ENCODE measurements at regions not wholly inside any gene's neighbourhood (a gene's known extent, or its start where the extent isn't known, plus 50 kb on each side); places are given as distances from the start of the nearest gene placed in this dataset.
"Not testable (repeated sequence)": the region's sequence is repeated elsewhere in the genome, so short reads cannot be mapped to it uniquely, and the experiment has no call there.

GRCh38 chr2:95734976-95735890, 143.4 kb downstream of the TRIM43 start:
- Histone ChIP-seq H3F3A (ENCODE audit: insufficient read depth, low read length) (no peaks in the 10 kb centered on the region), H3K4me2 (ENCODE audit: low read length) (no peak overlapping the region), H3K27me3 (ENCODE audit: insufficient read depth, low read length) (no peaks in the 10 kb centered on the region), H2AFZ (ENCODE audit: low read length) (no peak overlapping the region), H3K4me3 (ENCODE audit: low read depth, low read length, poor library complexity, severe bottlenecking) (no peak overlapping the region), H3K79me2 (ENCODE audit: insufficient read depth, low read length) (no peaks in the 10 kb centered on the region), H3K9ac (ENCODE audit: low read length) (no peak overlapping the region), H3K9me2 (ENCODE audit: low read depth, low read length) (no peaks in the 10 kb centered on the region), H3K4me1 (ENCODE audit: insufficient read depth, low read length, severe bottlenecking) (no peaks in the 10 kb centered on the region), H4K20me1 (ENCODE audit: insufficient read depth, low read length) (no peaks in the 10 kb centered on the region), H3K9me3 (ENCODE audit: low read length) (no peaks in the 10 kb centered on the region), H3K27ac (ENCODE audit: low read depth, low read length, poor library complexity, severe bottlenecking) (no peak overlapping the region), H3K36me3 (ENCODE audit: insufficient read depth, low read length) (no peaks in the 10 kb centered on the region)
- TF ChIP-seq, protein P1, sequence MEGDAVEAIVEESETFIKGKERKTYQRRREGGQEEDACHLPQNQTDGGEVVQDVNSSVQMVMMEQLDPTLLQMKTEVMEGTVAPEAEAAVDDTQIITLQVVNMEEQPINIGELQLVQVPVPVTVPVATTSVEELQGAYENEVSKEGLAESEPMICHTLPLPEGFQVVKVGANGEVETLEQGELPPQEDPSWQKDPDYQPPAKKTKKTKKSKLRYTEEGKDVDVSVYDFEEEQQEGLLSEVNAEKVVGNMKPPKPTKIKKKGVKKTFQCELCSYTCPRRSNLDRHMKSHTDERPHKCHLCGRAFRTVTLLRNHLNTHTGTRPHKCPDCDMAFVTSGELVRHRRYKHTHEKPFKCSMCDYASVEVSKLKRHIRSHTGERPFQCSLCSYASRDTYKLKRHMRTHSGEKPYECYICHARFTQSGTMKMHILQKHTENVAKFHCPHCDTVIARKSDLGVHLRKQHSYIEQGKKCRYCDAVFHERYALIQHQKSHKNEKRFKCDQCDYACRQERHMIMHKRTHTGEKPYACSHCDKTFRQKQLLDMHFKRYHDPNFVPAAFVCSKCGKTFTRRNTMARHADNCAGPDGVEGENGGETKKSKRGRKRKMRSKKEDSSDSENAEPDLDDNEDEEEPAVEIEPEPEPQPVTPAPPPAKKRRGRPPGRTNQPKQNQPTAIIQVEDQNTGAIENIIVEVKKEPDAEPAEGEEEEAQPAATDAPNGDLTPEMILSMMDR (IDR thresholded peaks at IDR 0.05; ENCODE audit: low read length) = no peak
- no peak for TF ChIP-seq EZH2 (IDR thresholded peaks at IDR 0.05; ENCODE audit: borderline replicate concordance, low read length)

DNA sequence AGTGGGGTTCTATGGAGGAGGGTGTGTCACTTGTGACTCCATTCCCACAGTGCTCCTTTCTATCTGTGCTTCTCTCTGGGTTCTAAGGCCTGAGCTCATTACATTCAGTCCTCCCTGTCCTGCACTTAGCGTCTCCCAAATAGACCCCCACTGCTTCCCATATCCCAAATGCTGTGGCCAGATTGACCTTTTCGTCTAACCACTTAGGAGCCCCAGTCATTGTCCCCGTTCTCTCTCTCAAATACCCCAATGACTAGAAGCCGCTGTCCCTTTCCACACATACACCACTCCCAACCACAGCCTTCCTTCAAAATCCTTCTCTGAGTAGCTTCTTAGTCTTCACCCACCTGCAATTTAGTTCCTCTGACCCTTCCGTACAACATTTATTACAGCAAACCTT, 146.5 kb downstream of the TRIM43 start:
- H3K4me3 ChIP-seq (ENCODE audit: low read depth, low read length, poor library complexity, severe bottlenecking) = no peak overlapping the region
- H3K4me2 ChIP-seq (ENCODE audit: low read length) = no peak overlapping the region
- no peaks in the 10 kb centered on the region for H3K27me3 ChIP-seq (ENCODE audit: insufficient read depth, low read length)
- H3K9me2 ChIP-seq (ENCODE audit: low read depth, low read length) = no peaks in the 10 kb centered on the region
- no peak overlapping the region for H2AFZ ChIP-seq (ENCODE audit: low read length)
- H3K79me2 ChIP-seq (ENCODE audit: insufficient read depth, low read length) = no peaks in the 10 kb centered on the region
- H3K36me3 ChIP-seq (ENCODE audit: insufficient read depth, low read length) = no peaks in the 10 kb centered on the region
- no peaks in the 10 kb centered on the region for H3K9me3 ChIP-seq (ENCODE audit: low read length)
- no peak overlapping the region for H3K9ac ChIP-seq (ENCODE audit: low read length)
- no peaks in the 10 kb centered on the region for H3F3A ChIP-seq (ENCODE audit: insufficient read depth, low read length)
- no peaks in the 10 kb centered on the region for H4K20me1 ChIP-seq (ENCODE audit: insufficient read depth, low read length)
- no peak for TF ChIP-seq EZH2 (IDR thresholded peaks at IDR 0.05; ENCODE audit: borderline replicate concordance, low read length)
- no peak overlapping the region for H3K27ac ChIP-seq (ENCODE audit: low read depth, low read length, poor library complexity, severe bottlenecking)
- H3K4me1 ChIP-seq (ENCODE audit: insufficient read depth, low read length, severe bottlenecking) = no peaks in the 10 kb centered on the region

DNA sequence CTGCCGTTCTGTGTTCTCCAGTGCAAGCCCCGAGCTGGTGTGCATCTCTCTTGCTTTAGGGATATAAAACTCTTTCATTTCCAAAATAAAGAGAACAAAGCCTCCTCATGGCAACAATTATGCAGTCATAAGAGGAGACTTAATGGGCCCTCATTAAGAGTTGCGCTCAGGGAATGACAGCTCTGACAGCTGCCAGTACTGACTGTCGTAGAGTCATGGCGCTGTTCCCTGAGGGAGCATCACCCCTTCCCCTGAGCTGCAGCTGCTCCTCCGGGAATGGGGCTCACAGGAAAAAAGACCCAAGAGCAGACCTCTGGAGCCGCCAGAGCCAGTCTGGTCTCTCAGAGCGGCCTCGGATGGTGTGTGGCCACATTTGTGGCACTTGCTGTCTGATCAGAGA, 160.3 kb downstream of the TRIM43 start:
- not testable (repeated sequence) for H4K20me1 ChIP-seq (ENCODE audit: insufficient read depth, low read length); H3K27ac ChIP-seq (ENCODE audit: low read depth, low read length, poor library complexity, severe bottlenecking); H3K9me3 ChIP-seq (ENCODE audit: low read length); H3K79me2 ChIP-seq (ENCODE audit: insufficient read depth, low read length); H3K4me2 ChIP-seq (ENCODE audit: low read length); H3K27me3 ChIP-seq (ENCODE audit: insufficient read depth, low read length); H3F3A ChIP-seq (ENCODE audit: insufficient read depth, low read length); H3K9me2 ChIP-seq (ENCODE audit: low read depth, low read length); H3K4me1 ChIP-seq (ENCODE audit: insufficient read depth, low read length, severe bottlenecking); H3K36me3 ChIP-seq (ENCODE audit: insufficient read depth, low read length); H3K4me3 ChIP-seq (ENCODE audit: low read depth, low read length, poor library complexity, severe bottlenecking); H3K9ac ChIP-seq (ENCODE audit: low read length); H2AFZ ChIP-seq (ENCODE audit: low read length)

GRCh38 chr2:95753812-95754211, 162.0 kb downstream of the TRIM43 start:
- not testable (repeated sequence) for H3K36me3 ChIP-seq (ENCODE audit: insufficient read depth, low read length); H3K4me1 ChIP-seq (ENCODE audit: insufficient read depth, low read length, severe bottlenecking); H3F3A ChIP-seq (ENCODE audit: insufficient read depth, low read length); H3K4me2 ChIP-seq (ENCODE audit: low read length); H2AFZ ChIP-seq (ENCODE audit: low read length); H3K27me3 ChIP-seq (ENCODE audit: insufficient read depth, low read length); H3K9me3 ChIP-seq (ENCODE audit: low read length); H3K27ac ChIP-seq (ENCODE audit: low read depth, low read length, poor library complexity, severe bottlenecking); H3K4me3 ChIP-seq (ENCODE audit: low read depth, low read length, poor library complexity, severe bottlenecking); H3K9ac ChIP-seq (ENCODE audit: low read length); H4K20me1 ChIP-seq (ENCODE audit: insufficient read depth, low read length); H3K79me2 ChIP-seq (ENCODE audit: insufficient read depth, low read length); H3K9me2 ChIP-seq (ENCODE audit: low read depth, low read length)

GRCh38 chr2:95754213-95754612, 162.4 kb downstream of the TRIM43 start:
- not testable (repeated sequence) for H4K20me1 ChIP-seq (ENCODE audit: insufficient read depth, low read length); H3K9ac ChIP-seq (ENCODE audit: low read length); H3K9me3 ChIP-seq (ENCODE audit: low read length); H3K36me3 ChIP-seq (ENCODE audit: insufficient read depth, low read length); H3K27me3 ChIP-seq (ENCODE audit: insufficient read depth, low read length); H3K4me3 ChIP-seq (ENCODE audit: low read depth, low read length, poor library complexity, severe bottlenecking); H3K79me2 ChIP-seq (ENCODE audit: insufficient read depth, low read length); H3F3A ChIP-seq (ENCODE audit: insufficient read depth, low read length); H3K4me2 ChIP-seq (ENCODE audit: low read length); H3K4me1 ChIP-seq (ENCODE audit: insufficient read depth, low read length, severe bottlenecking); H2AFZ ChIP-seq (ENCODE audit: low read length); H3K27ac ChIP-seq (ENCODE audit: low read depth, low read length, poor library complexity, severe bottlenecking); H3K9me2 ChIP-seq (ENCODE audit: low read depth, low read length)

GRCh38 chr2:95754819-95755563, 163.2 kb downstream of the TRIM43 start:
- H3F3A ChIP-seq (ENCODE audit: insufficient read depth, low read length); H3K36me3 ChIP-seq (ENCODE audit: insufficient read depth, low read length); H3K9ac ChIP-seq (ENCODE audit: low read length); H3K4me3 ChIP-seq (ENCODE audit: low read depth, low read length, poor library complexity, severe bottlenecking); H4K20me1 ChIP-seq (ENCODE audit: insufficient read depth, low read length); H3K79me2 ChIP-seq (ENCODE audit: insufficient read depth, low read length); H3K9me2 ChIP-seq (ENCODE audit: low read depth, low read length); H3K27ac ChIP-seq (ENCODE audit: low read depth, low read length, poor library complexity, severe bottlenecking); H3K27me3 ChIP-seq (ENCODE audit: insufficient read depth, low read length); H3K9me3 ChIP-seq (ENCODE audit: low read length); H3K4me2 ChIP-seq (ENCODE audit: low read length); H2AFZ ChIP-seq (ENCODE audit: low read length); H3K4me1 ChIP-seq (ENCODE audit: insufficient read depth, low read length, severe bottlenecking): not testable (repeated sequence)
